Head of caudate nucleus (tissue), 42 donors: ENCODE measurements at regions not wholly inside any gene's neighbourhood (a gene's known extent, or its start where the extent isn't known, plus 50 kb on each side); places are given as distances from the start of the nearest gene placed in this dataset.
A peak's percentile ranks its signal among the peaks of the same experiment; 100 is the strongest.

Experiments
- DNase-seq, 42 donors: peaks; one replicate each; pipeline versions ENCODE4 v3.0.0 to v3.0.0-alpha.2; 2020 to 2021; ENCODE audit warnings: mixed read lengths in 7 of 42
- intact Hi-C: fragments of 100-400 bp; cut with DNase I; formaldehyde crosslinking; loops from one replicate; pipeline ENCODE4 v1.15.0; 2022

GRCh38 chr21:16530656-16531055 is 800.9 kb downstream of the USP25 start:
- intact Hi-C loops, result loop anchor here (5.0 to 10.0 kb wide), 3 partner anchors 54 to 456 kb away; no protein-coding TSS in a partner anchor
- no peak for DNase-seq

- intact Hi-C loops, result loop anchor here (5.0 to 10.0 kb wide), 3 partner anchors 52 to 458 kb away; no protein-coding TSS in a partner anchor
- DNase-seq, result no peak
Measured at GRCh38 chr21:16532840-16533239, 803.1 kb downstream of the USP25 start.

- intact Hi-C loops, result loop anchor here (5.0 to 10.0 kb wide), 3 partner anchors 51 to 459 kb away; no protein-coding TSS in a partner anchor
- peak in 34 of 42 donors; percentile 9 to 79 (median 36) for DNase-seq
Measured at GRCh38 chr21:16533692-16534407, 804.1 kb downstream of the USP25 start.

GRCh38 chr21:16534408-16535101 is 804.8 kb downstream of the USP25 start:
- intact Hi-C loops, result loop anchor here (5.0 to 10.0 kb wide), 3 partner anchors 50 to 460 kb away; no protein-coding TSS in a partner anchor

GRCh38 chr21:16535102-16535422 is 805.3 kb downstream of the USP25 start:
- peak; percentile 39 to 90 (median 78) for DNase-seq
- intact Hi-C loops, result loop anchor here (10.0 kb wide), 2 partner anchors 50 to 460 kb away; no protein-coding TSS in a partner anchor

More at GRCh38 chr21:16534408-16535101, 804.8 kb downstream of the USP25 start:
- DNase-seq, result peak; percentile 29 to 88 (median 66)

GRCh38 chr21:16535626-16536025 is 805.8 kb downstream of the USP25 start:
- intact Hi-C loops, result loop anchor here (10.0 kb wide), 2 partner anchors 49 to 461 kb away; no protein-coding TSS in a partner anchor
- no peak for DNase-seq

GRCh38 chr21:16536140-16536539 is 806.4 kb downstream of the USP25 start:
- DNase-seq, result no peak
- intact Hi-C loops, result loop anchor here (10.0 kb wide), 2 partner anchors 49 to 461 kb away; no protein-coding TSS in a partner anchor

- intact Hi-C loops, result loop anchor here (10.0 kb wide), 2 partner anchors 48 to 462 kb away; no protein-coding TSS in a partner anchor
- DNase-seq, result peak in 2 of 42 donors; percentile 9 to 39
Measured at GRCh38 chr21:16536643-16537434, 807.1 kb downstream of the USP25 start.

GRCh38 chr21:16537501-16537900 is 807.7 kb downstream of the USP25 start:
- no peak for DNase-seq
- intact Hi-C loops, result loop anchor here (10.0 kb wide), 2 partner anchors 47 to 463 kb away; no protein-coding TSS in a partner anchor

- intact Hi-C loops, result loop anchor here (10.0 kb wide), 2 partner anchors 46 to 464 kb away; no protein-coding TSS in a partner anchor
- DNase-seq, result no peak
Measured at GRCh38 chr21:16538405-16538804, 808.6 kb downstream of the USP25 start.

- intact Hi-C loops, result loop anchor here (10.0 kb wide), 2 partner anchors 46 to 464 kb away; no protein-coding TSS in a partner anchor
- DNase-seq, result no peak
Measured at GRCh38 chr21:16538936-16539440, 809.2 kb downstream of the USP25 start.

- intact Hi-C loops, result no loop called here
- no peak for DNase-seq
Measured at GRCh38 chr21:16540966-16541727, 811.4 kb downstream of the USP25 start.

GRCh38 chr21:16550118-16550517 is 820.3 kb downstream of the USP25 start:
- DNase-seq, result no peak
- intact Hi-C loops, result no loop called here

- no peak for DNase-seq
- intact Hi-C loops, result no loop called here
Measured at GRCh38 chr21:16550917-16551741, 821.3 kb downstream of the USP25 start.

- no peak for DNase-seq
- intact Hi-C loops, result no loop called here
Measured at GRCh38 chr21:16552880-16553279, 823.1 kb downstream of the USP25 start.

- intact Hi-C loops, result no loop called here
- DNase-seq, result no peak
Measured at GRCh38 chr21:16554503-16554902, 824.7 kb downstream of the USP25 start.

- DNase-seq, result no peak
Measured at GRCh38 chr21:16563116-16563515, 833.3 kb downstream of the USP25 start.

More at GRCh38 chr21:16563116-16563515, 833.3 kb downstream of the USP25 start:
- intact Hi-C loops, result no loop called here
